Urinary bladder (tissue), 3 donors: ENCODE measurements at regions not wholly inside any gene's neighbourhood (a gene's known extent, or its start where the extent isn't known, plus 50 kb on each side); places are given as distances from the start of the nearest gene placed in this dataset.

ENCODE experiments used
- DNase-seq: peaks from one replicate; pipeline ENCODE4 v3.0.0-alpha.2; 2015; ENCODE audit errors: extremely low spot score
- H3K27ac ChIP-seq: one replicate; pipeline ENCODE4 v1.5.1; 2013; ENCODE audit warnings: low read depth, mild to moderate bottlenecking, moderate library complexity
- H3K36me3 ChIP-seq: one replicate; pipeline ENCODE4 v1.6.1; 2013; ENCODE audit warnings: mild to moderate bottlenecking, moderate library complexity; ENCODE audit not compliant: insufficient read depth
- H3K4me1 ChIP-seq: one replicate; pipeline ENCODE4 v1.6.1; 2013; ENCODE audit warnings: mild to moderate bottlenecking, moderate library complexity; ENCODE audit not compliant: insufficient read depth
- H3K4me3 ChIP-seq: one replicate; pipeline ENCODE4 v1.5.1; 2013; ENCODE audit warnings: low read depth, low read length
- WGBS: extraction: QIAGEN DNeasy Blood & Tissue Kit; methylation state at CpG from one replicate; pipeline ENCODE4 v1.1.7; 2013; 5-methylcytosine and 5-hydroxymethylcytosine counted together
- donor health status: healthy with polysubstance abuse.
- donor health status: healthy.

DNA sequence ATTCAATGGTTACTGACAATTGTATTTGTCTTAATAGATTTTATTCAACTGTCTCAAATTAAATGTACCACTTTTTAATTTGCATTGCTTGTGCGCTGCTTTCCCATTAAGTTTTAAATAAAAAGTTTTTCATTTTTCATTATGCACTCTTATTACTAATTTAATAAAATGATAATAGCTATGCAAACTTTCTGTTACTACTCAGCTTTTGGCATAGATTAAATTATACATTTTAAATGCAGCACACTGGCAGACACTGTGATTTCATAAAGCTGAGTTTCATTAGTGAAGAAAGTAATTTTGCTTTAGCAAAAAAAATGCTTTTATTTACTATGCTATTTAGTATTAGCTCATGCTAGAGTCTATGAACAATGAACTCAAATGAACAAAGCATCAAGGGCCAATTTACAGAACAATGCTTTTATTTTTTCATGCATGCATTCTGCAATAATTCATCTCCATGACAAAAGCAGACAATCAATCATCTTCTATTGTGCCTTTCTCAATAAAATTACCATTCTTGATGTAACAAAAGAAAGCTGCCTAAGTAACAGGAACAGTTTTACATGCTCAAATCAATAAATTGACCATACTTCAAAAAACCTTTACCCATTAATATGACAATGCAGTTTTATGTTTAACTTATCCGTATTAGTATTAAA, 595.2 kb upstream of the ARRDC3 start:
- Histone ChIP-seq H3K4me1 (no peaks in the 10 kb centered on the region), H3K36me3 (no peaks in the 10 kb centered on the region), H3K27ac (no peak overlapping the region), H3K4me3 (no peak overlapping the region)
- 90% methylated on average over 2 of the region's 2 CpGs for WGBS
- DNase-seq = no peak

DNA sequence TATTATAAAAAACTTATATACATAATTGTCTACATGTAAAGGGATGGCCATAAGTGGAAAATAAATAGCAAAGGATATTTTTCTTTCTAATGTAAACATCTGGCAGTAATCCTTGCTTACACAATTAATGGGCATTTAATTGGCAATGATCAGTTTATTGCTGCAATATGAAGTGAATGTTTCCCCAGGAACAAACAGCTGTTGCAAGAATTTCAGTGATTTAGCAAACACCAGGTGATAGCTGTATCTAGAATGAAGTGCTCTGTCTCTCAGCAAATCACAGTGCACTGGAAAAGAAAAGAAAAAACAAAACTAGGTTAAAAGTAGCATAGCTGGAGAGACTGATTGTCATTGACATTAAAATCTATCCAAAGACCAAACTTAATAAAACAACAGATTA, 594.5 kb upstream of the ARRDC3 start:
- H3K27ac ChIP-seq = no peak overlapping the region
- no peaks in the 10 kb centered on the region for H3K4me1 ChIP-seq
- no peak overlapping the region for H3K4me3 ChIP-seq
- DNase-seq = no peak
- no peaks in the 10 kb centered on the region for H3K36me3 ChIP-seq

DNA sequence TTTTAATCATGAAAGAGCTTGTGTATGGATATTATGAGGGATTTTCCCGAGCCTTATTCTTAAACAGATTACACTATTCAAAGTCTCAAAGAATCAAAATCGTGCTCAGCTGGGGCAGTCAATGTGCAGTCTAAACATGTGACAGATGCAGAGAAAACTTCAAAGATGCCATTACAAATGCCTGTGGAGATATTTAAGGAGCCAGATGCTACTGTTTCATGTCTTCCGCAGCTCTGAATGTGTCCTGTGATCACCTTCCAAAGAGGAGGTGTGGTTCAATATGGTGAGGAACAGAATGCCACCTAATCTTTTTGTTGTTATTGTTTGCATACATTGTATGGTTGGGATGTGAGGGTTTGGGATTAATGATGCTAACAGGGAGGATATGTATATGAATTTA, 593.3 kb upstream of the ARRDC3 start:
- H3K36me3 ChIP-seq = no peaks in the 10 kb centered on the region
- no peaks in the 10 kb centered on the region for H3K4me1 ChIP-seq
- H3K27ac ChIP-seq = no peak overlapping the region
- H3K4me3 ChIP-seq = no peak overlapping the region
- DNase-seq = no peak
- WGBS = 54% methylated on average over 3 of the region's 3 CpGs

DNA sequence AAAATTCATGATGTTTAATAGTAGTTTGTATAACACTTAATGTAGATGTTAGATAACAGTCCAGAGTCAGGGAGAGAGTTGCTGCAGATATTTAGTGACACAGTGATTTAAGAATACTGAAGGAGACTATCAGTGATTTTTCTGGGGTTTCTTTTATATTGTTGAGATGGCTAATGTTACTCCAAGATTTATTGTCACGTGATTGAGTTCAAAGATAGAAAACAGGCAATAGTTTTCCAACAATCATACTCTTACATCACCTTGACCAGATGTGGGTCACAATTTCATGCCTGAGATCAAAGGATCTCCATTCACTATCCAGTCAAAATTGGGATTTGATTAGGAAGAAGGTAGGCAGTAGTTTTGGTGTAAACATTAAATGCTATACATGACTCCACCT, 580.0 kb upstream of the ARRDC3 start:
- 91% methylated on average over 1 of the region's 1 CpG for WGBS
- Histone ChIP-seq H3K36me3 (no peaks in the 10 kb centered on the region), H3K4me1 (no peaks in the 10 kb centered on the region), H3K27ac (no peak overlapping the region), H3K4me3 (no peak overlapping the region)
- no peak for DNase-seq

DNA sequence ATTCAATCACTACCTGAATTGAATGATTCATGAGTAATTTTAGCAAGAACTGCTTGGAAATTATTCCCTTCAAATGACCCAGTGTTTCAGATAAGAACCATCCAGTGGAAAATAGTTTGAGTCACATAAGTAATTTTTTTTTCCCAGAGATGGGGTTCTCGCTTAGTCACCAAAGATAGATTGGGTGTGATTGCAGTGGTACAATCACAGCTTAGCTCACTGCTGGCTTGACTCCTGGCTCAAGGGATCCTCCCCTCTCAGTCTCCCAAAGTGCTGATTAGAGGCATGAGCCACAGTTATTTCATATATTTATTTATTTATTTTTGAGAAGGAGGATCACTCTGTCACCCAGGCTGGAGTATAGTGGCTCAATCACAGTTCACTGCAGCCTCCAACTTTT, 574.5 kb upstream of the ARRDC3 start:
- 73% methylated on average over 1 of the region's 1 CpG for WGBS
- Histone ChIP-seq H3K4me3 (no peak overlapping the region), H3K36me3 (no peaks in the 10 kb centered on the region), H3K4me1 (no peaks in the 10 kb centered on the region), H3K27ac (no peak overlapping the region)
- no peak for DNase-seq

DNA sequence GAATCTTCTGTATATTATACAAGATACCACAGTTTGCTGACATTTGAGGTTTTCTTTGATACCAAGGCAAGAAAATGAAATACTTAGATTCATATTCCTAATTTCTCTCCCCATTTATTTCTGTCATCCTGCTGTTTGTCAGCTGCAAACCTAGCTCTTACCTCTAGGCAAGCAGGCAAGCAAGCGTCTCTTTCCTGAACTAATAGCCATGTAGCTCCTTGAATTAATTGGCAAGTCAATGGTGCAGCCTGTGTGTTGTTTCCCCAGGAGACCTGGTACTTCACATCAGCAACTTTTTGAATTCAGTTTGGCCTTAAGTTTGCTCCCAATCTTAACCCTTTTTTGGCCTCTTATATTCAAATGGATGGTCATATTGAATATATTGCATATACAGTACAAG, 573.6 kb upstream of the ARRDC3 start:
- no peak for DNase-seq
- no peak overlapping the region for H3K4me3 ChIP-seq
- WGBS = 85% methylated on average over 1 of the region's 1 CpG
- no peaks in the 10 kb centered on the region for H3K4me1 ChIP-seq
- no peak overlapping the region for H3K27ac ChIP-seq
- no peaks in the 10 kb centered on the region for H3K36me3 ChIP-seq

DNA sequence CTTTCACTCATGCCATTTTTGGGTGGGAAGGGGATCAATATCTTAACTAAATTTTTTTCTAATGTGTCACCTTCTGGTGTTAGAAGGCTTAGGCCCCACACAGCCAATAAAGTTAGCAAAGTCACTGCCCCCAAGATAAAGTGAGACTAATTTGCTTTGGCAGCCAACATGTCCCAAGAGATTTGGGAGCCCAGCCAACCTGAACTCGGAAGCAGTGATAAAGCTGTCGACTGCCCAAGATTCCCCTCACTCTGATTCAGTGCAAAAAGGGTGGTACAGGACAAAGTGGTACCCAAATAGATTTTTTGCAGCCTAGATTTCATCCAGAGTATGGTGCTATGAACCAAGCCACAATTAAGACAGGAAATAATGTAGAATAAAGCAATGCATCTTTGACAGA, 572.5 kb upstream of the ARRDC3 start:
- Histone ChIP-seq H3K27ac (no peak overlapping the region), H3K36me3 (no peaks in the 10 kb centered on the region), H3K4me3 (no peak overlapping the region), H3K4me1 (no peaks in the 10 kb centered on the region)
- 12% methylated on average over 2 of the region's 2 CpGs for WGBS
- no peak for DNase-seq

DNA sequence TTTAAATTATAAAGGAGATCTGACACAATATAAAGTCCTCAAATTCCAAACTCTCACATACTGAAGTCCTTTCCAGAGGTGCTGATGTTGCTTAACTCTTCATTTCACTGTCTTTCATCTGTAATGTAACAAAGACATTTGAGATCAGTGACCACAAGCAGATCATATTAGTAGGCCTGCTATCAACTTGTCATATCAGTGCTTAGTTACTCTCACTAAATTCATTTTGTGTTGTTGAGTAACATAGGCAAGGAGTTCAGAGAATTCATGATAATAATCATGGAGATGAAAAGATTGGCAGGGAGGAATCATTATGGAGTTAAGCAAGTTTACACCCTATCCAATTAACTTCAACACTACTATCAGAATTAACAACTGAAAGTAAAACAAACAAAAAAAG, 571.0 kb upstream of the ARRDC3 start:
- no peak for DNase-seq
- Histone ChIP-seq H3K36me3 (no peaks in the 10 kb centered on the region), H3K27ac (no peak overlapping the region), H3K4me3 (no peak overlapping the region), H3K4me1 (no peaks in the 10 kb centered on the region)

DNA sequence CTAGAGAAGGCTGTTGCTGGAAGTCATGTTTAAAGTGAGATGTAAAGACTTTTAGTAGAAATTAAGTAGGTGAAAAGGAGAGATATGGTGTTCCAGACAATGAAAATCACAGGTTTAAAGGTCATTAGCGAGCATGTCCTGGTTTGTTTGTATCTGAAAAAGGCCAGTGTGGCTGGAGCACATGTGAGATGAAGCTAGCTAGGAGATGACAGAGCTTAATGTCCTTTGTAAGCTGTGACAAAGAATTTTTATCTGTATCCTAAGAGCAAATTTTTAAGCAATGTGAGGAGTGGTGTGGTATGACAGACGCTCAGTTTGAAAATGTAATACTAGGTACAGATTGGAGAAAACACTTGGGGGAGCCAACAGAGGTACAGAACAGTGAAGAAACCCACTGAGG, 567.2 kb upstream of the ARRDC3 start:
- Histone ChIP-seq H3K4me1 (no peaks in the 10 kb centered on the region), H3K36me3 (no peaks in the 10 kb centered on the region), H3K27ac (no peak overlapping the region), H3K4me3 (no peak overlapping the region)
- no peak for DNase-seq
- 94% methylated on average over 2 of the region's 2 CpGs for WGBS

DNA sequence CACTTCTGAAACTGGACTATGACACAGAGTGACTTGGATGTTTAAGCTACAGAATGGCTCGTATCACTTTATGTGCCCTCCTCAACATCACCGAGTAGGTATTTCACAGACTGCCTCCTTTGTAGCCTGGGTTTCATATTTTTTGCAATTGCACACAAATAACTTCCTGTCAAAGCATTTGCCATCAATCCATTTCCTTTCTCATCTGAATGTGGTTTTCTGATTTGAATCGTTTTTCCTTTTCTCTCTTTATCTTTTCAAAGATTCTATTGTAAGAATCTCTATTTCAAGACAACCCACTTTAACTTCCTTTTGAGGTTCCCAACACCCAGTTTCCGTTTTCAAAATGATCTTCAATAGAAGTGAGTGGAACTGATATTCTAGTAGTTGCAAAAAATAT, 563.8 kb upstream of the ARRDC3 start:
- no peak for DNase-seq
- Histone ChIP-seq H3K4me3 (no peak overlapping the region), H3K36me3 (no peaks in the 10 kb centered on the region), H3K4me1 (no peaks in the 10 kb centered on the region), H3K27ac (no peak overlapping the region)
- WGBS = 72% methylated on average over 4 of the region's 4 CpGs

DNA sequence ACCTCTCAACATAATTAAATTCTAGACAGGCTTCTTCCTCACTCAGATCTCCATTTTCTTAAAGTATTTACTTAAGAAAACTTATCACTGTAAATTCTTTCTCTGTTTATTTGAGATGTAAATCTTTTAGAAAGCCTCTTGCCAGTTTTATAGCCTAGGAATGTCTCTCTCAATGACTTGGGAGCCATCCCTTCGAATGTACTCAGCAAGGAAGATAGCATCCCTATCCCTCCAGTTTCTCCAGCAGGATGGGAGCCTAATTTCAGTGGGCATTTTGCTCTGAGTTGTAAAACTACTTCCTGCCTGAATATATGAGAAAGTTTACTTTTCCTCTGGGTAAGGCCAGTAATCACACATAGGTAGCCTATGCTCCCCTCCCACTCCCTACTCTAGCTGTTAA, 558.5 kb upstream of the ARRDC3 start:
- Histone ChIP-seq H3K4me1 (no peaks in the 10 kb centered on the region), H3K36me3 (no peaks in the 10 kb centered on the region), H3K27ac (no peak overlapping the region), H3K4me3 (no peak overlapping the region)
- DNase-seq = no peak
- 27% methylated on average over 1 of the region's 1 CpG for WGBS

DNA sequence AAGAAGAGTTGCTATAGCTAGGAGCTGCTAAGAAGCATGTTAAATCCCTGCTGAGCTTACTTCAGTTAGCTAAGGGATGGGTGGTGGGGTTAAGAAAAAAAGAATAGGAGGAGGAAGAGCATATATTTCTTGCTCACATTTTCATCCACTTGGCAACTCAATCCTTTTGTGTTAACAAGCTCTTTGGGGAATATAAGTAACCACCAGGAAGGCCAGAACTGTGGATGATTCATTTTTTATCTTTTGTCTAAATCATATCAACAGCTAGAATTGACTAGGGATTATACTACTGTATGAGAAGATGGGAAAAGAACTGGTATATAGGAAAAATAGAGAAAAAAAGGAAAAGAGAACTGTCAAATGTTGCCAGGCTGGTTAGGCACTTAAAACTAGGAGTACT, 555.3 kb upstream of the ARRDC3 start:
- no peak overlapping the region for H3K27ac ChIP-seq
- H3K4me1 ChIP-seq = no peaks in the 10 kb centered on the region
- H3K4me3 ChIP-seq = no peak overlapping the region
- no peak for DNase-seq
- H3K36me3 ChIP-seq = no peaks in the 10 kb centered on the region

DNA sequence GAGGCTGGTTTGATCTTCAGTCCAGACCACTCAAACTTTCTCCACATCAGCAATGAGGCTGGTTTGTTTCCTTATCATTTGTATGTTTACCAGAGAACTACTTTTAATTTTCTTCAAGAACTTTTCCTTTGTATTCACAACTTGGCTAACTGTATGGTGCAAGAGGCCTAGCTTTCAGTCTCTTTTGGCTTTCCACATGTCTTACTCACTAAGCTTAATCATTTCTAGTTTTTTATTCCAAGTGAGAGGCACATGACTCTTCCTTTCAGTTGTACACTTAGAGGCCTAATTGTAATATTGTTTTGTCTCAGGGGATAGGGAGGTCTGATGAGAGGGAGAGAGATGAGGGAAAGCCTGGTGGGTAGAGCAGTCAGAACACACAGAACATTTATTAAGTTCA, 554.0 kb upstream of the ARRDC3 start:
- Histone ChIP-seq H3K4me1 (no peaks in the 10 kb centered on the region), H3K4me3 (no peak overlapping the region), H3K36me3 (no peaks in the 10 kb centered on the region), H3K27ac (no peak overlapping the region)
- no peak for DNase-seq

DNA sequence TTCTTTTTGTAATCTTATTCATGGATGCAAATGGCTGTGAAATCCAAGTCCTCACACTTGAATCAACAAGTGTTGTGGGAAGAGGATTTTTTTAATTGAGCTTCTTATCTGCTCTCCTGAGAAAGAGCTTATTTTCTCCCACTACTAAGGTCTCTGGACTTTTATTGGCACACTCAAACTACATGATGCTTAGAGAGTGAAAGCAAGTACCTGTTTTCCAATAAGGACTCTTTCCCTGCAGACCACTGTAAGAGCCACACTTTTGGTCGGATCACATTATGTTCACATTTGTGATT, 546.4 kb upstream of the ARRDC3 start:
- WGBS = 73% methylated on average over 1 of the region's 1 CpG
- DNase-seq = no peak
- Histone ChIP-seq H3K36me3 (no peaks in the 10 kb centered on the region), H3K27ac (no peak overlapping the region), H3K4me3 (no peak overlapping the region), H3K4me1 (no peaks in the 10 kb centered on the region)

DNA sequence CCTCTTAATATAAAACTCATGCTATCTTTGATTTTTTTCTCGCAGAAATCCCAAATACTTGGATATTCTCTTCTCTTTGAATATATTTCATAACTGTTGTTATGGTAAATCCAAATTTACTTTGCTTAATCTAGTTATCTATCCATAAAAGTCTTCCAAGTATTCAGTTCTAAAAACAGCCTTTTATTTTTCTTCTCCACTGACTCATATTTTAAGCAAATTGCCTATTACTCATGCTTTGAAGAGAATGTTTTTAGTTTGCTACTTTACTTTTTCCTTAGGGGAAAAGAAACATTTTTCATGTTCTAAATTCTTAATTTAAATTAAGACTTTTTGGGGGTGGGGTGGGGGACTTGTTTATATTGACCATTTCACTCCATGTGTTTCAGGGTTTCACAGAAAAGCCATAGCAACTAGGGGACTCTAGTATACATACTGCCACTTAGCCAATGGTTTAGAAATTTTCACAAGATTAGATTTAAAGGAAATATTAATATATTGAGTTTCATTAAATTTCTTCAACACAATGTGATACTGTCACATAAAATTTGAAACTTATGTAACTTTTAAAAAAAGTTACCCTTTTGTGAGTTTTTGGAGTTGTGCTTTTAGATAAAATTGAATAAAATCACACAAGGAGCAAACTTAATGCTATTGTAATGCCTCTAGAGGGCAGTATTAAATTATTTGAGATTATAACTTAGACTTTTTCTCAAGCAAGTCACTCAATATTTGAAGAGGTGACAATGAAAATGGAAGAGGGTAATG, 545.8 kb upstream of the ARRDC3 start:
- H3K36me3 ChIP-seq = no peaks in the 10 kb centered on the region
- no peak for DNase-seq
- WGBS = 25% methylated on average over 1 of the region's 1 CpG
- no peak overlapping the region for H3K27ac ChIP-seq
- no peak overlapping the region for H3K4me3 ChIP-seq
- no peaks in the 10 kb centered on the region for H3K4me1 ChIP-seq
